ENCODE measurements at regions not wholly inside any gene's neighbourhood (a gene's known extent, or its start where the extent isn't known, plus 50 kb on each side); places are given as distances from the start of the nearest gene placed in this dataset.

DNA sequence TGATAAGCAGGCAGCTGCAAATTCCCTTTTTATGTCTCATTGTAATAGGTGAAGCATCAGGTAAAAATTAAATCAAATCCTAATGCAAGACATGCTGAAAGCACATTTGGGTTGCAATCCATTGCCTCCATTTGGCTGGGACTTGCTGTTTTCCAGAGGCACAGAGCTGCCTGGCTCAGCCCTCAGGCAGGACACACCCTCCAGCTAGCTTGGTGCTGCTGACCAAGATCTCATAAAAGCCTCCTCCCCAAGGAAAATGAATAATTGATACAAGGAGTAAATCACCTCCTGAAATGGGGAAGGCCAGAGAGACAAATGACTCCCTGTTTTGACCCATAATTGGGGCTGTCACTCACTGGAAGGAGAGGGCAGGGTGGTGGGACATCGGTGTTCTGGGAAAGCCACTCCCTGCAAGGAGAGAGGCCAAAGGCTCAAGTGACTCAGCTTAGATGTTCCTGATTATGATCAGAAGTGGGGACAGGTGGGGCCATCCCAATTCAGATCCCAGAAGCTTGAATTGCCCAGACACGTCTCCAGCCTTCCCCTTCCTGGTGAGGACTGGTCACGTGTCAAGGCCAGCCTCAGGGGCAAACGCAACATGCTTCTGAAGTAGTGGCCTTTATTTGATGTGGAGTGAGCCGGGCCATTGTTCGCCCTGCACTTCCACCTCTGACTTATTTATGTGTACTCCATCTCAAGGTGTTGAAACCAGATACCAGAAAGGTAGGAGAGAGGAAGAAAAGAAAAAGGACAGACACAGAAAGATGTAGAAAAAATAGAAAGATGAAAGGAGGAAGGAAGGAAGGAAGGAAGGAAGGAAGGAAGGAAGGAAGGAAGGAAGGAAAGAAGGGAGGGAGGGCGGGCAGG is 773.7 kb downstream of the BCL11B start:
- no peaks in the 10 kb centered on the region for H4K20me1 ChIP-seq
- no peaks in the 10 kb centered on the region for H3K36me3 ChIP-seq
- H3K9ac ChIP-seq: no peak overlapping the region
- TF ChIP-seq Cebpa-rat (IDR thresholded peaks at IDR 0.05): no peak
- no peaks in the 10 kb centered on the region for H3K27me3 ChIP-seq
- no peak overlapping the region for H3K4me2 ChIP-seq
- no peak overlapping the region for H3K27ac ChIP-seq
- H3K4me3 ChIP-seq: no peak overlapping the region
- H3K9me3 ChIP-seq: no peaks in the 10 kb centered on the region
- no peaks in the 10 kb centered on the region for H3K4me1 ChIP-seq

DNA sequence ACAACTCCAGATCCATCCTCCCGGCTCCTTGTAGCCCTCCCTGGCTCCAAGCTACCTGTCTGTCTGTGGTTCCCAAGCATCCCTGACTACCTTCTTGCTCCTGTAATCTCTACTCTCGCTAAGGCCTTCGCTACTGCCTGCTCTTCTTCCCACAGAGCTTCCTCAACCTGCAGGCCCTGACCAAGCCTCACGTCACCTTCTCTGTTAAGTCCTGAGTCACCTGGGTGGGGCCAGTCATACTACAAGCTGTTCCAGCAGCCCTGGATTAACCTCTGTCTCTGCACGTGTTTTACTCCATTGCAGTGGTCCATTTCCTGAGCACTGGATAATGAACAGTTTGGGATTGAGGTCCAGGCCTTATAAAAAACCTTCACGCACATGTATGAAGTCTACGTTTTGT is 770.7 kb downstream of the BCL11B start:
- Histone ChIP-seq H4K20me1 (no peaks in the 10 kb centered on the region), H3K4me2 (no peak overlapping the region), H3K4me1 (no peaks in the 10 kb centered on the region), H3K36me3 (no peaks in the 10 kb centered on the region), H3K27ac (no peak overlapping the region), H3K9ac (no peak overlapping the region), H3K4me3 (no peak overlapping the region), H3K9me3 (no peaks in the 10 kb centered on the region), H3K27me3 (no peaks in the 10 kb centered on the region)
- no peak for TF ChIP-seq Cebpa-rat (IDR thresholded peaks at IDR 0.05)

DNA sequence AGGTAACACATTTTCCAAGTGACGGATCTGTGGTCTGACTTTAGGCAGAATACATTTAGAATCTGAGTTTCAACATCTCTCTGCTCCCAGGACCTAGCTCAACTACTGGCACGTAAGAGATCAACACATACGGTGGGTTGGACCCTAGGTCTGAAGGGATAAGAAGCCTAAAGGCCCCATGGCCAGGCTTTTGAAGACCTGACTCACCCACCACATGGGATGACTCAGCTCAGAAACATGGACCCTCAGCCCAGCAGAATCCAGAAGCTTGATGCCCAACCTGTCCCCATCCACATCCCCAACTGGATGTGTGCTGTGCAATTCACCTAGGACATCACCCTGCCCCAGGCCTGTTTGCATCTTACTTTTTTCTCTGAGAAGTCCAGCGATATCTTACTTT is 770.2 kb downstream of the BCL11B start:
- TF ChIP-seq Cebpa-rat (IDR thresholded peaks at IDR 0.05): no peak
- H3K36me3 ChIP-seq: no peaks in the 10 kb centered on the region
- no peaks in the 10 kb centered on the region for H3K4me1 ChIP-seq
- H3K9ac ChIP-seq: no peak overlapping the region
- H3K27ac ChIP-seq: no peak overlapping the region
- H3K9me3 ChIP-seq: no peaks in the 10 kb centered on the region
- H3K27me3 ChIP-seq: no peaks in the 10 kb centered on the region
- H4K20me1 ChIP-seq: no peaks in the 10 kb centered on the region
- H3K4me3 ChIP-seq: no peak overlapping the region
- H3K4me2 ChIP-seq: no peak overlapping the region

DNA sequence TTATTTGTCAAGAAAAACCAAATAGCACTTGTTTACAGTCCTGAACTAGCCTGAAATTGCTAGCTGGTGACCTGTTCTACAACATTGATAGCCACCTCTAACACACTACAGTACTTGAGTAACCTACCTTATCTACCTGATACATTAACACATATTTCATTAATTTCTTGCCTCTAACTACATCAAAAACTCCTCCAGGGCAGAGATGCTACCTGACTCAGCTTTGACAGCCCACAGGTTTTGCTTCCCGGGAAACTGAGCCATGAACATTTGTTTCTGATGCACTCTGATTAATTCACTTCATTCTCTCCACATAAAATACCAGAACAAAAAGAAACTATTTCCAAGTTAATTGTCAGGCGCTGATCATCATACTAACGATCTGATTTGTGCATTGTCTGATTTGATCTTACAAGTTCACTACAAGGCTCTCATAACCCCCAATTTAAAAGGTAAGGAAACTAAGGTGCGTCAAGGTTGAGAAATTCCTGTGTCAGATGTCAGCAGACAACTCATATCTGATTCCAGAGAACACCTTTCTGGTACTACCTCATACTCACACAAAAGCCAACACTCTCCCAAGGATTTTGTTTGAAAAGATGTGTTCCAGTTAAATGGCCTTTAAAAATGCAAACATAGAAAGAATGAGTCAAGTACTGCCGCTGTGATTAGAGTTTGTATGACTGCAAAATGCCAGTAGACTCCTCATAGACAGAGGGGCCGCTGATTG is 768.7 kb downstream of the BCL11B start:
- H3K27ac ChIP-seq: no peak overlapping the region
- no peaks in the 10 kb centered on the region for H3K36me3 ChIP-seq
- no peaks in the 10 kb centered on the region for H3K9me3 ChIP-seq
- no peaks in the 10 kb centered on the region for H3K4me1 ChIP-seq
- H3K27me3 ChIP-seq: no peaks in the 10 kb centered on the region
- no peak overlapping the region for H3K4me2 ChIP-seq
- TF ChIP-seq Cebpa-rat (IDR thresholded peaks at IDR 0.05): no peak
- no peak overlapping the region for H3K4me3 ChIP-seq
- no peak overlapping the region for H3K9ac ChIP-seq
- no peaks in the 10 kb centered on the region for H4K20me1 ChIP-seq

DNA sequence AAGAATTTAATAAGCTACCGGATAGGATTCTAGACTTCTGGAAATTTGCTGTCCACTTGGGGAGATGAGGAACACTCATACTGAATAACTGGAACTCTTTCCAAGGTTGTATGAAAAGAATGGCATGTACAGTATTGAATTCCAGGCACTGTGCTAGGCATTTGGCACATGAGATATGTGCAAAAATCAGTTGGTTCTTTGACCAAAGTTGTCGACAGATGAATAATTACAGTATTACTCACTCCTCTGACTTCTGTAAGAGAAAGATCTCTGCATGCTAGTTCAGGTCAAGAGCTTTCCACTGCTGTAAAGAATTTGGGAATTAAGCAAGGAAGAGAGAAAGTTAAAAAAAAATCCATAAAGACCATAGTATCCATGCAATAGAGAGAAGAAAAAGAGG is 764.7 kb downstream of the BCL11B start:
- Histone ChIP-seq H3K27ac (no peak overlapping the region), H4K20me1 (no peaks in the 10 kb centered on the region), H3K4me3 (no peak overlapping the region), H3K4me2 (no peak overlapping the region), H3K36me3 (no peaks in the 10 kb centered on the region), H3K27me3 (no peaks in the 10 kb centered on the region), H3K9me3 (no peaks in the 10 kb centered on the region), H3K9ac (no peak overlapping the region), H3K4me1 (no peaks in the 10 kb centered on the region)
- TF ChIP-seq Cebpa-rat (IDR thresholded peaks at IDR 0.05): no peak

DNA sequence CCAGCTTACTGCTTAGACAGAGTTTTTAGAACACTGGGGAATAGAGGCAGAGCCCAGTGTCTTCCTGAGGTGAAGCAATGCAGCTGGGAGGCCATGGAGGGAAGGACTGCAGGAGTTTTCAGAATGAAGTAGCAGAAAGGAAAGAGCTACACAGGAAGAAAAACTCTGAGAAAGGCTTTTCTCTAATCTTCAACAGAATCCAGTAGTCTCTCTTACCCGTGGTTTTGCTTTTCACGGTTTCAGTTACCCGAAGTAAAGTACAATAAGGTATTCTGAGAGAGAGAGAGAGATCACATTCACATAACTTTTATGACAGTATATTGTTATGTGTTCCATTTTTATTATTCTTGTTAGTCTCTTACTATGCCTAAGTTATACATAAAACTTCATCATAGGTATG is 761.6 kb downstream of the BCL11B start:
- Histone ChIP-seq H3K4me2 (no peak overlapping the region), H3K4me3 (no peak overlapping the region), H4K20me1 (no peaks in the 10 kb centered on the region), H3K27me3 (no peaks in the 10 kb centered on the region), H3K4me1 (no peaks in the 10 kb centered on the region), H3K27ac (no peak overlapping the region), H3K9ac (no peak overlapping the region), H3K9me3 (no peaks in the 10 kb centered on the region), H3K36me3 (no peaks in the 10 kb centered on the region)
- no peak for TF ChIP-seq Cebpa-rat (IDR thresholded peaks at IDR 0.05)

DNA sequence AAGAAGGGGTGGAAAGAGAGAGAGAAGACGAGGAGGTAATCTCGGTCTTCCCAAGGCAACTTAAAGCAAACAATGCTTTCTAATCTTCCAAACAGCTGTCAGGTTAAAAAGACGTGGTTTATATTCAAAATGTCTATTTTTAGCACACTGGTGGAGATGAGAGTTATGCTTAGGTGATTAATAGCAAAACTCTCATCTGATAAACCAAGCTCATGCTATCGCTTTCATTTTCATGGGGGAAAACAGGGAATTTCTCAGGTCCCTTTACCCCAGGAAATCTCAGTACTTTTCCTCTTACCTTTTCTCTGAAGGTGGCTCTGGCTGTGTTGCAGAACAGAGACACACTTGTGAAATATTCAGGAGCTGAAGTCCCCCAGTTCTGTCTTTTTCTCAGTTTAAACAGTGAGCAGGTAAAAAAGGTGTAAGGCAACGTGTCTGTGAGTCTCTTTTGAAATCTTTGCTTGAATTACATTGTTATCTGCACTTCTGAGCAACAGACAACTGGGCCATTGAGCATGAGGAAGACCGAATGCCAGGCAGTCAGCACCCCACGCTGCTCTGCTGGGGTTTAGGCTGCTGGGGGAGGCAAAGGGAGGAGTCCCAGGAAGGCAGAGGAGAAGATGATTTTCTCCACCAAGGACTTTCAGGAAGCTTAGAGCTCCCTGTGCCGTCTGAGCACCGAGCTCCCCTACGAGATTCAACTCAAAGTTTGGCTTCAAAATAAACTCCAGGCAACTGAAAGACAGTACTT is 759.3 kb downstream of the BCL11B start:
- no peaks in the 10 kb centered on the region for H4K20me1 ChIP-seq
- no peaks in the 10 kb centered on the region for H3K36me3 ChIP-seq
- no peak overlapping the region for H3K4me3 ChIP-seq
- no peaks in the 10 kb centered on the region for H3K9me3 ChIP-seq
- no peak overlapping the region for H3K4me2 ChIP-seq
- no peaks in the 10 kb centered on the region for H3K27me3 ChIP-seq
- TF ChIP-seq Cebpa-rat (IDR thresholded peaks at IDR 0.05): no peak
- no peaks in the 10 kb centered on the region for H3K4me1 ChIP-seq
- H3K9ac ChIP-seq: no peak overlapping the region
- H3K27ac ChIP-seq: no peak overlapping the region

DNA sequence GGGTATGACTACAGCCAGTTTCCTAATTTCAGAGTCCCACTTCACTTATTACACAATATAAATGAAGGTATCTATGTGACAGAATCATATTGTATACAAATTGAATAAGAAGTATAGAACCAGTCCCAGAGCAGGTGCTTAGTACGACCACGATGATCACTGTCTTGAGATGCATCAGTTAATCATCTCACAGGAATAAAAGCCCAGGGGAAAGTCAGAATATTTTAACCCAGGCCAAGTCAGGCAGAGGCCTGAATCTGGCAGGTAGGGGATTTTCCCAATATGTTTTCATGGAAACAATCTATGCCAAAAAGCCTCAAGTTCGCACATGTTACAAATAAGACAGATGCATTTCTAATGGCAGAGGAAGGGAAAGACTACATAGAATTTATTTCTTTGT is 758.4 kb downstream of the BCL11B start:
- Histone ChIP-seq H3K9ac (no peak overlapping the region), H3K4me2 (no peak overlapping the region), H3K4me3 (no peak overlapping the region), H3K9me3 (no peaks in the 10 kb centered on the region), H3K27me3 (no peaks in the 10 kb centered on the region), H3K36me3 (no peaks in the 10 kb centered on the region), H3K27ac (no peak overlapping the region), H4K20me1 (no peaks in the 10 kb centered on the region), H3K4me1 (no peaks in the 10 kb centered on the region)
- no peak for TF ChIP-seq Cebpa-rat (IDR thresholded peaks at IDR 0.05)

DNA sequence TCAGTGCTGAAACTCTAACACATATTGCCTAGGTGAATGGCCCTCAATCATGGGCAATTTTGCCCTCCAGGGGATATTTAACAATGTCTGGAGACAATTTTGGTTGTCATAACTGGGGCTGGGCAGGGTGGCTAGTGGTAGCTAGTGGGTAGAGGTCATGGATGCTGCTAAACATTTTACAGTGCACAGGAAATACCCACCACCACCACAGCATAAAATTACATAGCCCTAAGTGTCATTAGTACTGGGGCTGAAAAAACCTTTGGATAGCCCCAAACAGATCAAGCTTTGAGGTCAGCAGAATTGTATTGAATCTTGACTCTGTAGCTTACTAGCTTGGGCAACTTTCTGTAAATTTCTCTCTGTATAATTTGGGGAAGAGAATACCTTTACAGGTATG is 758.0 kb downstream of the BCL11B start:
- H4K20me1 ChIP-seq: no peaks in the 10 kb centered on the region
- no peaks in the 10 kb centered on the region for H3K36me3 ChIP-seq
- H3K4me3 ChIP-seq: no peak overlapping the region
- no peak overlapping the region for H3K9ac ChIP-seq
- no peaks in the 10 kb centered on the region for H3K4me1 ChIP-seq
- H3K27me3 ChIP-seq: no peaks in the 10 kb centered on the region
- H3K4me2 ChIP-seq: no peak overlapping the region
- no peaks in the 10 kb centered on the region for H3K9me3 ChIP-seq
- H3K27ac ChIP-seq: no peak overlapping the region
- TF ChIP-seq Cebpa-rat (IDR thresholded peaks at IDR 0.05): no peak

DNA sequence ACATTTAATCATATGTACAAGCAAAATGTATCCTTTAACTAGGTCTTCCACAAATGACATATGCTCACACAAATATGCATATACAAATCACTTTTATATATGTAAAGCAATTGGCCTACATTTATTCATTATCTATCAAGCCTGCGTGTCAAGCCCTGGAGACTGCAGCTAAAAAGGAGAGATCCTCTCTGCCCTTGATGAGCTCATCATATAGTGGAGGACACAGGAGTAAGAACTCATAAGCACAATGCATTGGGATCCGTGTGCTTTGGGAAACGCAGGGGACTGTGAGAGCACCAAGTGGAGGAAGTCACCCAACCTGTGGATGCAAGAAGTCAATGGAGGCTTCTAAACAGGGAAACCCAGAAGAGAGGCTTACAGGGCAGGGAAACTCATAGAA is 735.7 kb downstream of the BCL11B start:
- no peak overlapping the region for H3K9ac ChIP-seq
- no peaks in the 10 kb centered on the region for H3K27me3 ChIP-seq
- H4K20me1 ChIP-seq: no peaks in the 10 kb centered on the region
- no peak overlapping the region for H3K4me2 ChIP-seq
- no peaks in the 10 kb centered on the region for H3K4me1 ChIP-seq
- no peaks in the 10 kb centered on the region for H3K9me3 ChIP-seq
- H3K4me3 ChIP-seq: no peak overlapping the region
- no peak for TF ChIP-seq Cebpa-rat (IDR thresholded peaks at IDR 0.05)
- H3K36me3 ChIP-seq: no peaks in the 10 kb centered on the region
- H3K27ac ChIP-seq: no peak overlapping the region

Measured in BLaER1 (cell line).